Endothelial cell of umbilical vein (primary cell): ENCODE measurements at regions not wholly inside any gene's neighbourhood (a gene's known extent, or its start where the extent isn't known, plus 50 kb on each side); places are given as distances from the start of the nearest gene placed in this dataset.

Source experiments
- BruUV-seq: library from RNA; stranded (reverse); fragments of 400-500 nt; replicated peaks from 2 replicates; lab custom pipeline; 2021; lab: Mats Ljungman, UMichigan
- CTCF ChIA-PET: fragments of 300-600, 350-600 bp; sonication (Branson Sonifier 250); formaldehyde crosslinking; loops from one replicate; lab custom pipeline; 2021; ENCODE audit warnings: antibody characterized with exemption, inconsistent platforms; lab: Charles Lee
- POLR2A ChIA-PET: fragments of 300-600, 350-600 bp; sonication (Branson Sonifier 250); formaldehyde crosslinking; loops from one replicate; lab custom pipeline; 2021; ENCODE audit warnings: antibody characterized with exemption, inconsistent platforms; lab: Charles Lee
- DNase-seq: peaks from one replicate; pipeline ENCODE4 v3.0.0-alpha.2; 2011; ENCODE audit warnings: low read depth, low spot score
- FAIRE-seq: peaks from 2 replicates; lab custom pipeline; 2011; peaks lifted over from hg19 to GRCh38; lab: Jason Lieb, UNC
- H2AFZ ChIP-seq: 2 replicates; pipeline ENCODE4 v1.6.0; 2012; ENCODE audit warnings: low read depth, low read length, control low read depth, inconsistent platforms
- H3K27ac ChIP-seq: 2 replicates; pipeline ENCODE4 v1.5.1; 2011; ENCODE audit warnings: low read depth, mild to moderate bottlenecking, control low read depth, low read length, moderate library complexity; ENCODE audit not compliant: insufficient read depth
- H3K27me3 ChIP-seq, 2 experiments: 2 replicates each; pipeline versions ENCODE4 v1.6.0 to v1.6.1; 2011; ENCODE audit warnings: low read length in 2 of 2, mixed read lengths in 1 of 2; ENCODE audit not compliant: control insufficient read depth in 2 of 2, insufficient read depth in 2 of 2
- H3K36me3 ChIP-seq, 2 experiments: 2 replicates in 1 of 2; 3 replicates in 1 of 2; pipeline ENCODE4 v1.5.1; 2011; ENCODE audit warnings: low read length in 2 of 2, mild to moderate bottlenecking in 1 of 2, moderate library complexity in 1 of 2; ENCODE audit not compliant: control insufficient read depth in 2 of 2, insufficient read depth in 2 of 2; ENCODE audit errors: extremely low read depth in 1 of 2
- H3K4me1 ChIP-seq: 3 replicates; pipeline ENCODE4 v1.5.1; 2011; ENCODE audit warnings: mild to moderate bottlenecking, low read length; ENCODE audit not compliant: control insufficient read depth, insufficient read depth; ENCODE audit errors: extremely low read depth
- H3K4me2 ChIP-seq: 2 replicates; pipeline ENCODE4 v1.6.1; 2011; ENCODE audit warnings: low read length, control low read depth, mixed read lengths; ENCODE audit not compliant: insufficient read depth
- H3K4me3 ChIP-seq, 3 experiments: fragments of 200-600 bp in 1 of 3; sonication (generic), shearing (Covaris generic) in 1 of 3; replicated peaks in 1 of 3; 2 replicates each; pipeline ENCODE4 v1.5.1; 2011 to 2016; ENCODE audit warnings: control low read depth in 3 of 3, low read length in 3 of 3, mild to moderate bottlenecking in 2 of 3, inconsistent platforms in 1 of 3, low read depth in 1 of 3, moderate library complexity in 1 of 3; ENCODE audit not compliant: insufficient read depth in 1 of 3
- H3K79me2 ChIP-seq: 2 replicates; pipeline ENCODE4 v1.6.0; 2012; ENCODE audit warnings: low read length, inconsistent platforms; ENCODE audit not compliant: control insufficient read depth, insufficient read depth
- H3K9ac ChIP-seq: replicated peaks from 2 replicates; pipeline ENCODE3; 2011; ENCODE audit warnings: low read length, control low read depth; ENCODE audit not compliant: insufficient read depth; ENCODE audit errors: extremely low read depth
- H3K9me1 ChIP-seq: replicated peaks from 3 replicates; pipeline ENCODE4 v1.6.0; 2011; ENCODE audit warnings: mild to moderate bottlenecking, low read length; ENCODE audit not compliant: control insufficient read depth, insufficient read depth; ENCODE audit errors: extremely low read depth
- H3K9me3 ChIP-seq: replicated peaks from 2 replicates; pipeline ENCODE4 v1.5.1; 2012; ENCODE audit warnings: low read length, inconsistent platforms; ENCODE audit not compliant: control insufficient read depth, insufficient read depth
- H4K20me1 ChIP-seq: replicated peaks from 2 replicates; pipeline ENCODE3; 2011; ENCODE audit warnings: mild to moderate bottlenecking, low read length; ENCODE audit not compliant: control insufficient read depth, insufficient read depth; ENCODE audit errors: extremely low read depth
- EZH2 ChIP-seq: IDR thresholded peaks from 2 replicates; pipeline ENCODE4 v1.6.1; 2012; ENCODE audit warnings: borderline replicate concordance, low read depth, mild to moderate bottlenecking, moderate library complexity, low read length, inconsistent platforms; ENCODE audit not compliant: severe bottlenecking
- FOS ChIP-seq: IDR thresholded peaks from 2 replicates; pipeline ENCODE4 v1.6.1; 2011; ENCODE audit warnings: mild to moderate bottlenecking, low read length, moderate library complexity, borderline replicate concordance; ENCODE audit not compliant: insufficient read depth
- GATA2 ChIP-seq: IDR thresholded peaks from 2 replicates; pipeline ENCODE4 v1.7.0; 2011; ENCODE audit warnings: low read depth, mild to moderate bottlenecking, moderate library complexity, mixed read lengths, low read length; ENCODE audit not compliant: insufficient read length, insufficient read depth
- JUN ChIP-seq: IDR thresholded peaks from 2 replicates; pipeline ENCODE4 v1.6.1; 2011; ENCODE audit warnings: borderline replicate concordance, low read depth; ENCODE audit not compliant: insufficient read length, insufficient read depth
- MYC ChIP-seq: IDR thresholded peaks from one replicate; pipeline ENCODE4 v1.6.1; 2011; ENCODE audit warnings: mild to moderate bottlenecking, low read depth, low read length
- POLR2A ChIP-seq: IDR thresholded peaks from 2 replicates; pipeline ENCODE4 v1.6.1; 2012; ENCODE audit warnings: low read depth, mild to moderate bottlenecking, control low read depth, low read length
- POLR2AphosphoS5 ChIP-seq: IDR thresholded peaks from 2 replicates; pipeline ENCODE4 v1.6.1; 2012; ENCODE audit warnings: low read depth, mild to moderate bottlenecking, control low read depth, low read length, moderate library complexity; ENCODE audit not compliant: insufficient read depth
- dilution Hi-C: fragments of 300-500 bp; cut with MboI; formaldehyde crosslinking; loops from one replicate; pipeline ENCODE4 v1.15.0; 2019; ENCODE audit warnings: low sequenced_read_pairs; ENCODE audit not compliant: extremely low pct_ligation_motif_present
- intact Hi-C: fragments of 100-400 bp; cut with micrococcal nuclease; formaldehyde crosslinking; loops from one replicate; pipeline ENCODE4 v1.10.0; 2022
- TF ChIP-seq, protein P1 (sequence below): IDR thresholded peaks from 2 replicates; pipeline ENCODE4 v1.6.1; 2011; ENCODE audit not compliant: insufficient read depth, insufficient read length
- TF ChIP-seq, protein P2 (sequence below), 2 donors: IDR thresholded peaks; 1 replicate in 1 of 2; 2 replicates in 1 of 2; pipeline ENCODE4 v1.5.1; 2011; ENCODE audit warnings: low read length in 2 of 2, mild to moderate bottlenecking in 2 of 2, moderate library complexity in 2 of 2, control low read depth in 1 of 2, inconsistent platforms in 1 of 2, low read depth in 1 of 2; ENCODE audit not compliant: insufficient read depth in 1 of 2; ENCODE audit errors: extremely low read depth in 1 of 2

DNA sequence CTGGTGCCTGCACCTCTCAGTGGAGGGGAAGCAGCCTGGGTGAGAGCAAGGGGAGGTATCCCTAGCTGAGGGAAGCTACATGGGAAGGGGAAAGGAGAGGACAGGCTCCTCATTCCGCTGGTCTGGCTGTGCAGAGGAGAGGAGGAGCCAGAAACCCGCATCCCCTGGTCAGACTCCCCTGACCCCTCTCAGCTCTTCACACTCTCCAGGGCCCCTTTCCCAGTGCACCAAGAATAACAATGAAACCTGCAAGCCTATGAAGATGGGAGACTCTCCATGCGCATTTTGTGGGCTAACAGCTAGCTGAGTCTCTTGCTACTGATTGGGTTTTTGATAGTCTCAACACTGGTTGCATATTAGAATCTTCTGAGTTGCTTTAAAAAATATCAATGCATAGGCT, 319.9 kb upstream of the COBL start:
- no peaks in the 10 kb centered on the region for H3K36me3 ChIP-seq
- TF ChIP-seq POLR2AphosphoS5: no peak
- no TSS peak for BruUV-seq
- no peak overlapping the region for H3K27ac ChIP-seq
- no peak overlapping the region for H3K4me3 ChIP-seq
- H3K4me1 ChIP-seq: no peaks in the 10 kb centered on the region
- CTCF ChIA-PET: no interaction called here
- FAIRE-seq (no peak), DNase-seq (no peak)
- POLR2A ChIA-PET: no interaction called here
- no peaks in the 10 kb centered on the region for H3K9me1 ChIP-seq
- no peak overlapping the region for H3K9ac ChIP-seq
- no peaks in the 10 kb centered on the region for H4K20me1 ChIP-seq
- peaks cover 3% of the 10 kb centered on the region for H3K9me3 ChIP-seq
- intact Hi-C loops (no loop called here), dilution Hi-C loops (no loop called here)
- H3K79me2 ChIP-seq: no peaks in the 10 kb centered on the region
- no peaks in the 10 kb centered on the region for H3K27me3 ChIP-seq
- H3K4me2 ChIP-seq: no peak overlapping the region
- no peak overlapping the region for H2AFZ ChIP-seq

DNA sequence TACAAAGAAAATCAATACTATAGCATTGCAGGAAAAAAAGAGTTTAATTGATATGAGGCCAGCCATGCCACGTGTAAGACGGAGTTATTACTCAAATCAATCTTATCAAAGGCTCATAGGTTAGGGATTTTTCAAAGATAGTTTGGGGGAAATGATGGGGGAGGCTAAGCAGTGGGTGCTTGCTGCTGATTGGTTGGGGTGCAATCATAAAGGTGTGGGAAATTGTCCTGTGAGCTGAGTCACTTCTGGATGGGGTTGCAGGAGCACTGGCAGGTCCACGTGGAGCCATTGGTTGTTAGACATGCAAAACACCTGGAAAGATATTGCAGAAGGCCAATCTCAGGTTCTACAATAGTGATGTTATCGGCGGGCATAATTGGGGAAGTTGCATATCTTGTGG, 319.2 kb upstream of the COBL start:
- Histone ChIP-seq H3K9me3 (peaks cover 3% of the 10 kb centered on the region), H3K27ac (no peak overlapping the region), H3K27me3 (no peaks in the 10 kb centered on the region), H2AFZ (no peak overlapping the region), H3K4me2 (no peak overlapping the region), H3K4me1 (no peaks in the 10 kb centered on the region), H3K9ac (no peak overlapping the region), H3K36me3 (no peaks in the 10 kb centered on the region), H3K79me2 (no peaks in the 10 kb centered on the region), H3K4me3 (no peak overlapping the region), H4K20me1 (no peaks in the 10 kb centered on the region), H3K9me1 (no peaks in the 10 kb centered on the region)
- FAIRE-seq (no peak), DNase-seq (no peak)
- BruUV-seq: no TSS peak
- TF ChIP-seq POLR2AphosphoS5: no peak
- no peak for TF ChIP-seq POLR2A
- no peak for TF ChIP-seq EZH2
- TF ChIP-seq MYC: no peak
- TF ChIP-seq FOS: no peak
- TF ChIP-seq, protein P1, sequence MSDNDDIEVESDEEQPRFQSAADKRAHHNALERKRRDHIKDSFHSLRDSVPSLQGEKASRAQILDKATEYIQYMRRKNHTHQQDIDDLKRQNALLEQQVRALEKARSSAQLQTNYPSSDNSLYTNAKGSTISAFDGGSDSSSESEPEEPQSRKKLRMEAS: no peak
- TF ChIP-seq JUN: no peak
- TF ChIP-seq GATA2: no peak
- TF ChIP-seq, protein P2, sequence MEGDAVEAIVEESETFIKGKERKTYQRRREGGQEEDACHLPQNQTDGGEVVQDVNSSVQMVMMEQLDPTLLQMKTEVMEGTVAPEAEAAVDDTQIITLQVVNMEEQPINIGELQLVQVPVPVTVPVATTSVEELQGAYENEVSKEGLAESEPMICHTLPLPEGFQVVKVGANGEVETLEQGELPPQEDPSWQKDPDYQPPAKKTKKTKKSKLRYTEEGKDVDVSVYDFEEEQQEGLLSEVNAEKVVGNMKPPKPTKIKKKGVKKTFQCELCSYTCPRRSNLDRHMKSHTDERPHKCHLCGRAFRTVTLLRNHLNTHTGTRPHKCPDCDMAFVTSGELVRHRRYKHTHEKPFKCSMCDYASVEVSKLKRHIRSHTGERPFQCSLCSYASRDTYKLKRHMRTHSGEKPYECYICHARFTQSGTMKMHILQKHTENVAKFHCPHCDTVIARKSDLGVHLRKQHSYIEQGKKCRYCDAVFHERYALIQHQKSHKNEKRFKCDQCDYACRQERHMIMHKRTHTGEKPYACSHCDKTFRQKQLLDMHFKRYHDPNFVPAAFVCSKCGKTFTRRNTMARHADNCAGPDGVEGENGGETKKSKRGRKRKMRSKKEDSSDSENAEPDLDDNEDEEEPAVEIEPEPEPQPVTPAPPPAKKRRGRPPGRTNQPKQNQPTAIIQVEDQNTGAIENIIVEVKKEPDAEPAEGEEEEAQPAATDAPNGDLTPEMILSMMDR (IDR thresholded peaks at IDR 0.05; ENCODE audit: extremely low read depth in 1 of 2, insufficient read depth in 1 of 2, low read depth in 1 of 2, low read length in 2 of 2): no peak
- ChIA-PET CTCF (no interaction called here), POLR2A (no interaction called here)
- dilution Hi-C loops: no loop called here
- intact Hi-C loops: no loop called here
